ENCODE measurements at regions not wholly inside any gene's neighbourhood (a gene's known extent, or its start where the extent isn't known, plus 50 kb on each side); places are given as distances from the start of the nearest gene placed in this dataset.

DNA sequence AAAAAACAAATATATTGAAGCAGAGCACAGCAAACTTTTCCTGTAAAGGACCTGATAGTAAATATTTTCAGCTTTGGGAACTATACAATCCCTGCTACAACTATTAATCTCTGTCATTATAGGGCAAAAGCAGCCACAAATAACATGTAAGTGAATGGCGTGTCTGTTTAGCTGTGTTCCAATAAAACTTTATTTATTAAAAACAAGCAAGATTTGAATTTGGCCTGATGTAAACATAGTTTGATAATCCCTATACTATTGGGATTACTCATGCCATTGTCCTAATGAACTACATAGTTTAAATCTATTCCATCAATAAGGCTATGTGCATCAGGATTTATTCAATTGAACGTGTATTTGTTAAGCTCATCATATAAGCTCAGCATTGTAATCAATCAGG, 286.8 kb upstream of the CNTN6 start:
- no peaks in the 10 kb centered on the region for H3K4me1 Mint-ChIP-seq
- H3K4me3 Mint-ChIP-seq, result no peak overlapping the region
- peaks cover 61% of the 10 kb centered on the region for H3K9me3 Mint-ChIP-seq
- POLR2A ChIA-PET, result no interaction called here
- no peak overlapping the region for H3K27ac Mint-ChIP-seq
- DNase-seq (ENCODE audit: low spot score) (no peak), ATAC-seq (no peak)
- no peaks in the 10 kb centered on the region for H3K27me3 Mint-ChIP-seq (ENCODE audit: low read depth)
- CTCF ChIA-PET, result no interaction called here
- peaks cover 49% of the 10 kb centered on the region for H3K36me3 Mint-ChIP-seq
- TF ChIP-seq MYBL2 (CRISPR knock-in tag; IDR thresholded peaks at IDR 0.05) (no peak), SP1 (CRISPR knock-in tag; conservative IDR thresholded peaks at IDR 0.05) (no peak), ZBTB21 (CRISPR knock-in tag; IDR thresholded peaks at IDR 0.05; ENCODE audit: borderline replicate concordance) (no peak), ZNF263 (CRISPR knock-in tag; IDR thresholded peaks at IDR 0.05; ENCODE audit: low read depth) (no peak), ZNF423 (CRISPR knock-in tag; IDR thresholded peaks at IDR 0.05) (no peak), NFE2L1 (CRISPR knock-in tag; IDR thresholded peaks at IDR 0.05) (no peak), ZNF232 (CRISPR knock-in tag; IDR thresholded peaks at IDR 0.05) (no peak), TCF7 (CRISPR knock-in tag; IDR thresholded peaks at IDR 0.05; ENCODE audit: low read depth) (no peak)
- TF ChIP-seq, protein P1, sequence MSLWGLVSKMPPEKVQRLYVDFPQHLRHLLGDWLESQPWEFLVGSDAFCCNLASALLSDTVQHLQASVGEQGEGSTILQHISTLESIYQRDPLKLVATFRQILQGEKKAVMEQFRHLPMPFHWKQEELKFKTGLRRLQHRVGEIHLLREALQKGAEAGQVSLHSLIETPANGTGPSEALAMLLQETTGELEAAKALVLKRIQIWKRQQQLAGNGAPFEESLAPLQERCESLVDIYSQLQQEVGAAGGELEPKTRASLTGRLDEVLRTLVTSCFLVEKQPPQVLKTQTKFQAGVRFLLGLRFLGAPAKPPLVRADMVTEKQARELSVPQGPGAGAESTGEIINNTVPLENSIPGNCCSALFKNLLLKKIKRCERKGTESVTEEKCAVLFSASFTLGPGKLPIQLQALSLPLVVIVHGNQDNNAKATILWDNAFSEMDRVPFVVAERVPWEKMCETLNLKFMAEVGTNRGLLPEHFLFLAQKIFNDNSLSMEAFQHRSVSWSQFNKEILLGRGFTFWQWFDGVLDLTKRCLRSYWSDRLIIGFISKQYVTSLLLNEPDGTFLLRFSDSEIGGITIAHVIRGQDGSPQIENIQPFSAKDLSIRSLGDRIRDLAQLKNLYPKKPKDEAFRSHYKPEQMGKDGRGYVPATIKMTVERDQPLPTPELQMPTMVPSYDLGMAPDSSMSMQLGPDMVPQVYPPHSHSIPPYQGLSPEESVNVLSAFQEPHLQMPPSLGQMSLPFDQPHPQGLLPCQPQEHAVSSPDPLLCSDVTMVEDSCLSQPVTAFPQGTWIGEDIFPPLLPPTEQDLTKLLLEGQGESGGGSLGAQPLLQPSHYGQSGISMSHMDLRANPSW (CRISPR knock-in tag; conservative IDR thresholded peaks at IDR 0.05; ENCODE audit: low read depth), result no peak
- TF ChIP-seq, protein P2, sequence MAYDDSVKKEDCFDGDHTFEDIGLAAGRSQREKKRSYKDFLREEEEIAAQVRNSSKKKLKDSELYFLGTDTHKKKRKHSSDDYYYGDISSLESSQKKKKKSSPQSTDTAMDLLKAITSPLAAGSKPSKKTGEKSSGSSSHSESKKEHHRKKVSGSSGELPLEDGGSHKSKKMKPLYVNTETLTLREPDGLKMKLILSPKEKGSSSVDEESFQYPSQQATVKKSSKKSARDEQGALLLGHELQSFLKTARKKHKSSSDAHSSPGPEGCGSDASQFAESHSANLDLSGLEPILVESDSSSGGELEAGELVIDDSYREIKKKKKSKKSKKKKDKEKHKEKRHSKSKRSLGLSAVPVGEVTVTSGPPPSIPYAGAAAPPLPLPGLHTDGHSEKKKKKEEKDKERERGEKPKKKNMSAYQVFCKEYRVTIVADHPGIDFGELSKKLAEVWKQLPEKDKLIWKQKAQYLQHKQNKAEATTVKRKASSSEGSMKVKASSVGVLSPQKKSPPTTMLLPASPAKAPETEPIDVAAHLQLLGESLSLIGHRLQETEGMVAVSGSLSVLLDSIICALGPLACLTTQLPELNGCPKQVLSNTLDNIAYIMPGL (CRISPR knock-in tag; IDR thresholded peaks at IDR 0.05), result no peak
- TF ChIP-seq, protein P3, sequence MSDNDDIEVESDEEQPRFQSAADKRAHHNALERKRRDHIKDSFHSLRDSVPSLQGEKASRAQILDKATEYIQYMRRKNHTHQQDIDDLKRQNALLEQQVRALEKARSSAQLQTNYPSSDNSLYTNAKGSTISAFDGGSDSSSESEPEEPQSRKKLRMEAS (CRISPR knock-in tag; IDR thresholded peaks at IDR 0.05), result no peak
- TF ChIP-seq, protein P4, sequence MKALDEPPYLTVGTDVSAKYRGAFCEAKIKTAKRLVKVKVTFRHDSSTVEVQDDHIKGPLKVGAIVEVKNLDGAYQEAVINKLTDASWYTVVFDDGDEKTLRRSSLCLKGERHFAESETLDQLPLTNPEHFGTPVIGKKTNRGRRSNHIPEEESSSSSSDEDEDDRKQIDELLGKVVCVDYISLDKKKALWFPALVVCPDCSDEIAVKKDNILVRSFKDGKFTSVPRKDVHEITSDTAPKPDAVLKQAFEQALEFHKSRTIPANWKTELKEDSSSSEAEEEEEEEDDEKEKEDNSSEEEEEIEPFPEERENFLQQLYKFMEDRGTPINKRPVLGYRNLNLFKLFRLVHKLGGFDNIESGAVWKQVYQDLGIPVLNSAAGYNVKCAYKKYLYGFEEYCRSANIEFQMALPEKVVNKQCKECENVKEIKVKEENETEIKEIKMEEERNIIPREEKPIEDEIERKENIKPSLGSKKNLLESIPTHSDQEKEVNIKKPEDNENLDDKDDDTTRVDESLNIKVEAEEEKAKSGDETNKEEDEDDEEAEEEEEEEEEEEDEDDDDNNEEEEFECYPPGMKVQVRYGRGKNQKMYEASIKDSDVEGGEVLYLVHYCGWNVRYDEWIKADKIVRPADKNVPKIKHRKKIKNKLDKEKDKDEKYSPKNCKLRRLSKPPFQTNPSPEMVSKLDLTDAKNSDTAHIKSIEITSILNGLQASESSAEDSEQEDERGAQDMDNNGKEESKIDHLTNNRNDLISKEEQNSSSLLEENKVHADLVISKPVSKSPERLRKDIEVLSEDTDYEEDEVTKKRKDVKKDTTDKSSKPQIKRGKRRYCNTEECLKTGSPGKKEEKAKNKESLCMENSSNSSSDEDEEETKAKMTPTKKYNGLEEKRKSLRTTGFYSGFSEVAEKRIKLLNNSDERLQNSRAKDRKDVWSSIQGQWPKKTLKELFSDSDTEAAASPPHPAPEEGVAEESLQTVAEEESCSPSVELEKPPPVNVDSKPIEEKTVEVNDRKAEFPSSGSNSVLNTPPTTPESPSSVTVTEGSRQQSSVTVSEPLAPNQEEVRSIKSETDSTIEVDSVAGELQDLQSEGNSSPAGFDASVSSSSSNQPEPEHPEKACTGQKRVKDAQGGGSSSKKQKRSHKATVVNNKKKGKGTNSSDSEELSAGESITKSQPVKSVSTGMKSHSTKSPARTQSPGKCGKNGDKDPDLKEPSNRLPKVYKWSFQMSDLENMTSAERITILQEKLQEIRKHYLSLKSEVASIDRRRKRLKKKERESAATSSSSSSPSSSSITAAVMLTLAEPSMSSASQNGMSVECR (CRISPR knock-in tag; IDR thresholded peaks at IDR 0.05; ENCODE audit: borderline replicate concordance), result no peak
- TF ChIP-seq, protein P5, sequence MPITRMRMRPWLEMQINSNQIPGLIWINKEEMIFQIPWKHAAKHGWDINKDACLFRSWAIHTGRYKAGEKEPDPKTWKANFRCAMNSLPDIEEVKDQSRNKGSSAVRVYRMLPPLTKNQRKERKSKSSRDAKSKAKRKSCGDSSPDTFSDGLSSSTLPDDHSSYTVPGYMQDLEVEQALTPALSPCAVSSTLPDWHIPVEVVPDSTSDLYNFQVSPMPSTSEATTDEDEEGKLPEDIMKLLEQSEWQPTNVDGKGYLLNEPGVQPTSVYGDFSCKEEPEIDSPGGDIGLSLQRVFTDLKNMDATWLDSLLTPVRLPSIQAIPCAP (CRISPR knock-in tag; IDR thresholded peaks at IDR 0.05), result no peak

DNA sequence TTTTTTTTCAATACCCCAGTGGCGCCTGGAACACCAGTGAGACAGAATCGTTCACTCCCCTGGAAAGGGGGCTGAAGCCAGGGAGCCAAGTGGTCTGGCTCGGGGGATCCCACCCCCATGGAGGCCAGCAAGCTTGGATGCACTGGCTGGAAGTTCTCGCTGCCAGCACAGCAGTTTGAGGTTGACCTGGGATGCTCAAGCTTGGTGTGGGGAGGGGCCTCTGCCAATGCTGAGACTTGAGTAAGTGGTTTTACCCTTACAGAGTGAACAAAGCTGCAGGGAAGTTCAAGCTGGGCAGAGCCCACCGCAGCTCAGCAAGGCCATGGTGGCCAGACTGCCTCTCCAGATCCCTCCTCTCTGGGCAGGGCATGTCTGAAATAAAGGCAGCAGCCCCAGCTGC, 276.2 kb upstream of the CNTN6 start:
- peaks cover 57% of the 10 kb centered on the region for H3K9me3 Mint-ChIP-seq
- CTCF ChIA-PET, result no interaction called here
- POLR2A ChIA-PET, result no interaction called here
- ATAC-seq, result no peak
- DNase-seq (ENCODE audit: low spot score), result no peak
- no peaks in the 10 kb centered on the region for H3K4me1 Mint-ChIP-seq
- peaks cover 52% of the 10 kb centered on the region for H3K36me3 Mint-ChIP-seq
- H3K27ac Mint-ChIP-seq, result no peak overlapping the region
- peaks cover 18% of the 10 kb centered on the region; the same call in 1 of the 2 replicates for H3K27me3 Mint-ChIP-seq (ENCODE audit: low read depth)
- no peak overlapping the region for H3K4me3 Mint-ChIP-seq
- TF ChIP-seq, protein P6, sequence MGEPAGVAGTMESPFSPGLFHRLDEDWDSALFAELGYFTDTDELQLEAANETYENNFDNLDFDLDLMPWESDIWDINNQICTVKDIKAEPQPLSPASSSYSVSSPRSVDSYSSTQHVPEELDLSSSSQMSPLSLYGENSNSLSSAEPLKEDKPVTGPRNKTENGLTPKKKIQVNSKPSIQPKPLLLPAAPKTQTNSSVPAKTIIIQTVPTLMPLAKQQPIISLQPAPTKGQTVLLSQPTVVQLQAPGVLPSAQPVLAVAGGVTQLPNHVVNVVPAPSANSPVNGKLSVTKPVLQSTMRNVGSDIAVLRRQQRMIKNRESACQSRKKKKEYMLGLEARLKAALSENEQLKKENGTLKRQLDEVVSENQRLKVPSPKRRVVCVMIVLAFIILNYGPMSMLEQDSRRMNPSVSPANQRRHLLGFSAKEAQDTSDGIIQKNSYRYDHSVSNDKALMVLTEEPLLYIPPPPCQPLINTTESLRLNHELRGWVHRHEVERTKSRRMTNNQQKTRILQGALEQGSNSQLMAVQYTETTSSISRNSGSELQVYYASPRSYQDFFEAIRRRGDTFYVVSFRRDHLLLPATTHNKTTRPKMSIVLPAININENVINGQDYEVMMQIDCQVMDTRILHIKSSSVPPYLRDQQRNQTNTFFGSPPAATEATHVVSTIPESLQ (CRISPR knock-in tag; IDR thresholded peaks at IDR 0.05), result no peak
- TF ChIP-seq, protein P7, sequence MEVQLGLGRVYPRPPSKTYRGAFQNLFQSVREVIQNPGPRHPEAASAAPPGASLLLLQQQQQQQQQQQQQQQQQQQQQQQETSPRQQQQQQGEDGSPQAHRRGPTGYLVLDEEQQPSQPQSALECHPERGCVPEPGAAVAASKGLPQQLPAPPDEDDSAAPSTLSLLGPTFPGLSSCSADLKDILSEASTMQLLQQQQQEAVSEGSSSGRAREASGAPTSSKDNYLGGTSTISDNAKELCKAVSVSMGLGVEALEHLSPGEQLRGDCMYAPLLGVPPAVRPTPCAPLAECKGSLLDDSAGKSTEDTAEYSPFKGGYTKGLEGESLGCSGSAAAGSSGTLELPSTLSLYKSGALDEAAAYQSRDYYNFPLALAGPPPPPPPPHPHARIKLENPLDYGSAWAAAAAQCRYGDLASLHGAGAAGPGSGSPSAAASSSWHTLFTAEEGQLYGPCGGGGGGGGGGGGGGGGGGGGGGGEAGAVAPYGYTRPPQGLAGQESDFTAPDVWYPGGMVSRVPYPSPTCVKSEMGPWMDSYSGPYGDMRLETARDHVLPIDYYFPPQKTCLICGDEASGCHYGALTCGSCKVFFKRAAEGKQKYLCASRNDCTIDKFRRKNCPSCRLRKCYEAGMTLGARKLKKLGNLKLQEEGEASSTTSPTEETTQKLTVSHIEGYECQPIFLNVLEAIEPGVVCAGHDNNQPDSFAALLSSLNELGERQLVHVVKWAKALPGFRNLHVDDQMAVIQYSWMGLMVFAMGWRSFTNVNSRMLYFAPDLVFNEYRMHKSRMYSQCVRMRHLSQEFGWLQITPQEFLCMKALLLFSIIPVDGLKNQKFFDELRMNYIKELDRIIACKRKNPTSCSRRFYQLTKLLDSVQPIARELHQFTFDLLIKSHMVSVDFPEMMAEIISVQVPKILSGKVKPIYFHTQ (CRISPR knock-in tag; IDR thresholded peaks at IDR 0.05), result no peak
- TF ChIP-seq ZNF232 (CRISPR knock-in tag; IDR thresholded peaks at IDR 0.05) (no peak), KAT7 (CRISPR knock-in tag; IDR thresholded peaks at IDR 0.05; ENCODE audit: borderline replicate concordance) (no peak)
- TF ChIP-seq, protein P8, sequence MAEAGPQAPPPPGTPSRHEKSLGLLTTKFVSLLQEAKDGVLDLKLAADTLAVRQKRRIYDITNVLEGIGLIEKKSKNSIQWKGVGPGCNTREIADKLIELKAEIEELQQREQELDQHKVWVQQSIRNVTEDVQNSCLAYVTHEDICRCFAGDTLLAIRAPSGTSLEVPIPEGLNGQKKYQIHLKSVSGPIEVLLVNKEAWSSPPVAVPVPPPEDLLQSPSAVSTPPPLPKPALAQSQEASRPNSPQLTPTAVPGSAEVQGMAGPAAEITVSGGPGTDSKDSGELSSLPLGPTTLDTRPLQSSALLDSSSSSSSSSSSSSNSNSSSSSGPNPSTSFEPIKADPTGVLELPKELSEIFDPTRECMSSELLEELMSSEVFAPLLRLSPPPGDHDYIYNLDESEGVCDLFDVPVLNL (CRISPR knock-in tag; IDR thresholded peaks at IDR 0.05; ENCODE audit: borderline replicate concordance, low read depth), result no peak
- TF ChIP-seq, protein P9, sequence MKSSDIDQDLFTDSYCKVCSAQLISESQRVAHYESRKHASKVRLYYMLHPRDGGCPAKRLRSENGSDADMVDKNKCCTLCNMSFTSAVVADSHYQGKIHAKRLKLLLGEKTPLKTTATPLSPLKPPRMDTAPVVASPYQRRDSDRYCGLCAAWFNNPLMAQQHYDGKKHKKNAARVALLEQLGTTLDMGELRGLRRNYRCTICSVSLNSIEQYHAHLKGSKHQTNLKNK (CRISPR knock-in tag; IDR thresholded peaks at IDR 0.05), result no peak

Data from WTC11 (cell line).